HCT116 (cell line): ENCODE measurements at regions not wholly inside any gene's neighbourhood (a gene's known extent, or its start where the extent isn't known, plus 50 kb on each side); places are given as distances from the start of the nearest gene placed in this dataset.

ENCODE experiments used
- ATAC-seq: fragments of 200-7000 bp; cut with Tn5 transposase; 2 replicates; pipeline ENCODE4 v1.9.1; 2020; ENCODE audit warnings: mild to moderate bottlenecking, moderate library complexity
- BruUV-seq: library from RNA; stranded (reverse); fragments of 400-500 nt; replicated peaks from 2 replicates; lab custom pipeline; 2021; lab: Mats Ljungman, UMichigan
- CTCF ChIA-PET: fragments of 300-600 bp; sonication (Branson Sonifier 250); formaldehyde crosslinking; loops from one replicate; lab custom pipeline; 2021; ENCODE audit warnings: antibody characterized with exemption; lab: Charles Lee
- POLR2A ChIA-PET: fragments of 300-600, 350-600 bp; sonication (Branson Sonifier 250); formaldehyde crosslinking; loops from one replicate; lab custom pipeline; 2021; ENCODE audit warnings: antibody characterized with exemption; lab: Charles Lee
- RAD21 ChIA-PET, 2 experiments: fragments of 300-600 bp; sonication (Branson Sonifier 250); formaldehyde crosslinking; loops; one replicate each; lab custom pipeline; 2023; ENCODE audit warnings: low total read pairs in 2 of 2; ENCODE audit not compliant: uncharacterized antibody in 2 of 2, unreplicated experiment in 2 of 2, low non-redundant PET in 1 of 2; lab: Charles Lee
- DNase-seq: peaks from one replicate; pipeline ENCODE4 v3.0.0-alpha.2; 2010; ENCODE audit warnings: low read depth, low spot score
- H2AFZ ChIP-seq: fragments of 200-600 bp; shearing (Covaris generic), sonication (generic); 2 replicates; pipeline ENCODE4 v1.6.1; 2017; ENCODE audit warnings: low read depth, mixed run types, mixed read lengths, antibody characterized with exemption, low read length; ENCODE audit not compliant: poor library complexity, severe bottlenecking
- H3K27ac ChIP-seq: 2 replicates; pipeline ENCODE4 v1.5.1; 2012; ENCODE audit warnings: low read depth, low read length
- H3K27me3 ChIP-seq: fragments of 200-600 bp; sonication (generic); 2 replicates; pipeline ENCODE4 v1.6.1; 2016; ENCODE audit warnings: mixed run types, low read length, mixed read lengths; ENCODE audit not compliant: insufficient read depth
- H3K36me3 ChIP-seq, 2 experiments: fragments of 200-500 bp in 1 of 2; fragments of 200-600 bp in 1 of 2; sonication (Bioruptor generic) in 1 of 2; sonication (generic) in 1 of 2; 2 replicates each; pipeline versions ENCODE4 v1.5.1 to v1.6.1; 2014 to 2016; ENCODE audit warnings: low read length in 2 of 2, inconsistent platforms in 1 of 2, mixed read lengths in 1 of 2, mixed run types in 1 of 2; ENCODE audit not compliant: insufficient read depth in 2 of 2, control insufficient read depth in 1 of 2
- H3K4me1 ChIP-seq, 2 experiments: fragments of 200-600 bp in 1 of 2; sonication (generic) in 1 of 2; 2 replicates each; pipeline versions ENCODE4 v1.5.1 to v1.6.1; 2012 to 2017; ENCODE audit warnings: low read length in 2 of 2, inconsistent platforms in 1 of 2, mild to moderate bottlenecking in 1 of 2, mixed read lengths in 1 of 2, mixed run types in 1 of 2, moderate library complexity in 1 of 2; ENCODE audit not compliant: insufficient read depth in 2 of 2, control insufficient read depth in 1 of 2
- H3K4me2 ChIP-seq: fragments of 200-600 bp; sonication (generic); 2 replicates; pipeline ENCODE4 v1.6.1; 2017; ENCODE audit warnings: mixed run types, low read length, mixed read lengths
- H3K4me3 ChIP-seq, 2 experiments: fragments of 200-600 bp in 1 of 2; sonication (generic) in 1 of 2; replicated peaks in 1 of 2; 2 replicates each; pipeline ENCODE4 v1.5.1; 2011 to 2016; ENCODE audit warnings: low read length in 2 of 2, control low read depth in 1 of 2, low read depth in 1 of 2, mild to moderate bottlenecking in 1 of 2, mixed read lengths in 1 of 2, mixed run types in 1 of 2
- H3K79me2 ChIP-seq: fragments of 200-600 bp; sonication (generic); 2 replicates; pipeline ENCODE4 v1.6.1; 2017; ENCODE audit warnings: mild to moderate bottlenecking, mixed run types, low read length, moderate library complexity, mixed read lengths; ENCODE audit not compliant: insufficient read depth
- H3K9ac ChIP-seq: fragments of 200-600 bp; sonication (generic); 2 replicates; pipeline ENCODE4 v1.6.1; 2016; ENCODE audit warnings: low read length, mixed read lengths
- H3K9me2 ChIP-seq: fragments of 200-600 bp; sonication (generic), shearing (Covaris generic); 2 replicates; pipeline ENCODE4 v1.6.1; 2017; ENCODE audit warnings: mixed run types, mild to moderate bottlenecking, moderate library complexity; ENCODE audit not compliant: insufficient read depth
- H3K9me3 ChIP-seq, 2 experiments: fragments of 200-500 bp in 1 of 2; fragments of 200-600 bp in 1 of 2; sonication (Bioruptor generic) in 1 of 2; sonication (generic) in 1 of 2; 2 replicates each; pipeline ENCODE4 v1.6.1; 2014 to 2017; ENCODE audit warnings: low read length in 2 of 2, mixed read lengths in 2 of 2, inconsistent platforms in 1 of 2, low read depth in 1 of 2, mild to moderate bottlenecking in 1 of 2, mixed run types in 1 of 2, moderate library complexity in 1 of 2; ENCODE audit not compliant: control insufficient read depth in 1 of 2, insufficient read depth in 1 of 2
- H4K20me1 ChIP-seq: fragments of 200-600 bp; sonication (generic), shearing (Covaris generic); 2 replicates; pipeline ENCODE4 v1.6.1; 2017; ENCODE audit warnings: mixed run types, mild to moderate bottlenecking, moderate library complexity; ENCODE audit not compliant: insufficient read depth
- CEBPB ChIP-seq: IDR thresholded peaks from 2 replicates; pipeline ENCODE4 v1.6.1; 2012; ENCODE audit warnings: low read depth
- EGR1 ChIP-seq: IDR thresholded peaks from 2 replicates; pipeline ENCODE4 v1.6.1; 2012; ENCODE audit warnings: low read depth
- EZH2 ChIP-seq: fragments of 200-600 bp; sonication (generic); IDR thresholded peaks from 2 replicates; pipeline ENCODE4 v1.6.1; 2017; ENCODE audit warnings: antibody characterized with exemption, mixed run types
- FOSL1 ChIP-seq: IDR thresholded peaks from 2 replicates; pipeline ENCODE4 v1.6.1; 2012; ENCODE audit warnings: low read depth
- JUND ChIP-seq: IDR thresholded peaks from 2 replicates; pipeline ENCODE4 v1.6.1; 2012
- POLR2A ChIP-seq: IDR thresholded peaks from 2 replicates; pipeline ENCODE4 v1.7.0; 2011; ENCODE audit warnings: borderline replicate concordance; ENCODE audit not compliant: insufficient read depth, insufficient read length; ENCODE audit errors: extremely low read depth
- POLR2AphosphoS5 ChIP-seq: IDR thresholded peaks from 2 replicates; pipeline ENCODE4 v1.6.1; 2011; ENCODE audit warnings: mild to moderate bottlenecking, low read depth, low read length, moderate library complexity
- RAD21 ChIP-seq: IDR thresholded peaks from 2 replicates; pipeline ENCODE4 v1.6.1; 2012; ENCODE audit warnings: low read depth, mild to moderate bottlenecking
- SRF ChIP-seq: IDR thresholded peaks from 2 replicates; pipeline ENCODE4 v1.6.1; 2012; ENCODE audit warnings: low read depth
- TCF7L2 ChIP-seq: IDR thresholded peaks from 2 replicates; pipeline ENCODE4 v1.7.0; 2011; ENCODE audit warnings: borderline replicate concordance, inconsistent platforms; ENCODE audit not compliant: insufficient read depth, insufficient read length; ENCODE audit errors: extremely low read depth
- YY1 ChIP-seq: IDR thresholded peaks from 2 replicates; pipeline ENCODE4 v1.6.1; 2011; ENCODE audit warnings: low read length, low read depth, moderate library complexity, mild to moderate bottlenecking; ENCODE audit not compliant: insufficient replicate concordance; ENCODE audit errors: extremely low read depth
- ZFX ChIP-seq: fragments of 450-650 bp; IDR thresholded peaks from 2 replicates; pipeline ENCODE4 v1.6.1; 2017
- ZNF274 ChIP-seq: fragments of 200-500 bp; sonication (Bioruptor generic); IDR thresholded peaks from 2 replicates; pipeline ENCODE4 v1.6.1; 2014; ENCODE audit warnings: mild to moderate bottlenecking, low read depth, low read length, inconsistent platforms
- intact Hi-C: fragments of 100-400 bp; cut with micrococcal nuclease; formaldehyde crosslinking; loops from 2 replicates; pipeline ENCODE4 v1.10.0; 2022
- TF ChIP-seq, protein P1 (sequence below), 3 experiments: fragments of 200-600 bp in 1 of 3; sonication (generic) in 1 of 3; IDR thresholded peaks in 2 of 3; conservative IDR thresholded peaks in 1 of 3; 2 replicates each; pipeline ENCODE4 v1.5.1; 2012 to 2017; ENCODE audit warnings: low read depth in 2 of 3, low read length in 2 of 3, antibody characterized with exemption in 1 of 3, borderline replicate concordance in 1 of 3, control low read depth in 1 of 3, mild to moderate bottlenecking in 1 of 3, mixed read lengths in 1 of 3, mixed run types in 1 of 3, moderate library complexity in 1 of 3; ENCODE audit not compliant: insufficient read depth in 1 of 3
- TF ChIP-seq, protein P2 (sequence below): IDR thresholded peaks from 2 replicates; pipeline ENCODE4 v1.6.1; 2011; ENCODE audit warnings: mild to moderate bottlenecking, low read length, moderate library complexity; ENCODE audit not compliant: insufficient replicate concordance; ENCODE audit errors: extremely low read depth
- TF ChIP-seq, protein P3 (sequence below): IDR thresholded peaks from 2 replicates; pipeline ENCODE4 v1.6.1; 2012; ENCODE audit warnings: low read depth
- TF ChIP-seq, protein P4 (sequence below): IDR thresholded peaks from 2 replicates; pipeline ENCODE4 v1.6.1; 2012

DNA sequence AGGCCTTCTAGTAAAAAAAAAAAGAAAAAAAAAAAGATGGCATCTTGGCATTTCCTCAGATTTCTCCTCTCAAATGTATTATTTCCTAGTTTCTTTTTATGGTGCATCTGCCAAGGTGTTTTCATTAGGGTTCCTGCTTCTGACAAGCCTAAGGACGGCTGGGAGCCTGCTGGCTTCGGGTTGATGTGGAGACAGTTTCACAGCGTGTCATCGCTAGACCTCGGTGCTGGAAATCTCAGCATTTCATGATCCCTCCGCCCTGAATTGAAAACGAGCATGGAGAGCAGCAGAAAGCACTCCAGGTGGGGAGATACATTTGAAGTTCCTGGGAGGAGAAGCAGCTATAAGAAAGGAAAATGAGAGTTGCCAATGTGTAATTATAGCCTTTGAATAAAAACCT is 283.9 kb upstream of the CNTN5 start:
- CTCF ChIA-PET = no interaction called here
- BruUV-seq = no TSS peak

More for the DNA sequence above, 283.9 kb upstream of the CNTN5 start:
- POLR2A ChIA-PET = no interaction called here
- Histone ChIP-seq H3K4me1 (no peaks in the 10 kb centered on the region), H3K4me2 (no peak overlapping the region), H3K27me3 (no peaks in the 10 kb centered on the region)
- intact Hi-C loops = no loop called here
- DNase-seq = no peak
- ATAC-seq = no peak
- TF ChIP-seq CEBPB (no peak), YY1 (no peak), POLR2A (no peak), ZFX (no peak), FOSL1 (no peak), EGR1 (no peak), ZNF274 (no peak), EZH2 (no peak), POLR2AphosphoS5 (no peak), RAD21 (no peak), SRF (no peak), JUND (no peak), TCF7L2 (no peak)
- TF ChIP-seq, protein P1, sequence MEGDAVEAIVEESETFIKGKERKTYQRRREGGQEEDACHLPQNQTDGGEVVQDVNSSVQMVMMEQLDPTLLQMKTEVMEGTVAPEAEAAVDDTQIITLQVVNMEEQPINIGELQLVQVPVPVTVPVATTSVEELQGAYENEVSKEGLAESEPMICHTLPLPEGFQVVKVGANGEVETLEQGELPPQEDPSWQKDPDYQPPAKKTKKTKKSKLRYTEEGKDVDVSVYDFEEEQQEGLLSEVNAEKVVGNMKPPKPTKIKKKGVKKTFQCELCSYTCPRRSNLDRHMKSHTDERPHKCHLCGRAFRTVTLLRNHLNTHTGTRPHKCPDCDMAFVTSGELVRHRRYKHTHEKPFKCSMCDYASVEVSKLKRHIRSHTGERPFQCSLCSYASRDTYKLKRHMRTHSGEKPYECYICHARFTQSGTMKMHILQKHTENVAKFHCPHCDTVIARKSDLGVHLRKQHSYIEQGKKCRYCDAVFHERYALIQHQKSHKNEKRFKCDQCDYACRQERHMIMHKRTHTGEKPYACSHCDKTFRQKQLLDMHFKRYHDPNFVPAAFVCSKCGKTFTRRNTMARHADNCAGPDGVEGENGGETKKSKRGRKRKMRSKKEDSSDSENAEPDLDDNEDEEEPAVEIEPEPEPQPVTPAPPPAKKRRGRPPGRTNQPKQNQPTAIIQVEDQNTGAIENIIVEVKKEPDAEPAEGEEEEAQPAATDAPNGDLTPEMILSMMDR (IDR thresholded peaks at IDR 0.05 in 2 of 3, conservative IDR thresholded peaks at IDR 0.05 in 1 of 3; ENCODE audit: borderline replicate concordance in 1 of 3, insufficient read depth in 1 of 3, low read depth in 2 of 3, low read length in 2 of 3) = no peak
- TF ChIP-seq, protein P2, sequence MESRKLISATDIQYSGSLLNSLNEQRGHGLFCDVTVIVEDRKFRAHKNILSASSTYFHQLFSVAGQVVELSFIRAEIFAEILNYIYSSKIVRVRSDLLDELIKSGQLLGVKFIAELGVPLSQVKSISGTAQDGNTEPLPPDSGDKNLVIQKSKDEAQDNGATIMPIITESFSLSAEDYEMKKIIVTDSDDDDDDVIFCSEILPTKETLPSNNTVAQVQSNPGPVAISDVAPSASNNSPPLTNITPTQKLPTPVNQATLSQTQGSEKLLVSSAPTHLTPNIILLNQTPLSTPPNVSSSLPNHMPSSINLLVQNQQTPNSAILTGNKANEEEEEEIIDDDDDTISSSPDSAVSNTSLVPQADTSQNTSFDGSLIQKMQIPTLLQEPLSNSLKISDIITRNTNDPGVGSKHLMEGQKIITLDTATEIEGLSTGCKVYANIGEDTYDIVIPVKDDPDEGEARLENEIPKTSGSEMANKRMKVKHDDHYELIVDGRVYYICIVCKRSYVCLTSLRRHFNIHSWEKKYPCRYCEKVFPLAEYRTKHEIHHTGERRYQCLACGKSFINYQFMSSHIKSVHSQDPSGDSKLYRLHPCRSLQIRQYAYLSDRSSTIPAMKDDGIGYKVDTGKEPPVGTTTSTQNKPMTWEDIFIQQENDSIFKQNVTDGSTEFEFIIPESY = no peak
- TF ChIP-seq, protein P3, sequence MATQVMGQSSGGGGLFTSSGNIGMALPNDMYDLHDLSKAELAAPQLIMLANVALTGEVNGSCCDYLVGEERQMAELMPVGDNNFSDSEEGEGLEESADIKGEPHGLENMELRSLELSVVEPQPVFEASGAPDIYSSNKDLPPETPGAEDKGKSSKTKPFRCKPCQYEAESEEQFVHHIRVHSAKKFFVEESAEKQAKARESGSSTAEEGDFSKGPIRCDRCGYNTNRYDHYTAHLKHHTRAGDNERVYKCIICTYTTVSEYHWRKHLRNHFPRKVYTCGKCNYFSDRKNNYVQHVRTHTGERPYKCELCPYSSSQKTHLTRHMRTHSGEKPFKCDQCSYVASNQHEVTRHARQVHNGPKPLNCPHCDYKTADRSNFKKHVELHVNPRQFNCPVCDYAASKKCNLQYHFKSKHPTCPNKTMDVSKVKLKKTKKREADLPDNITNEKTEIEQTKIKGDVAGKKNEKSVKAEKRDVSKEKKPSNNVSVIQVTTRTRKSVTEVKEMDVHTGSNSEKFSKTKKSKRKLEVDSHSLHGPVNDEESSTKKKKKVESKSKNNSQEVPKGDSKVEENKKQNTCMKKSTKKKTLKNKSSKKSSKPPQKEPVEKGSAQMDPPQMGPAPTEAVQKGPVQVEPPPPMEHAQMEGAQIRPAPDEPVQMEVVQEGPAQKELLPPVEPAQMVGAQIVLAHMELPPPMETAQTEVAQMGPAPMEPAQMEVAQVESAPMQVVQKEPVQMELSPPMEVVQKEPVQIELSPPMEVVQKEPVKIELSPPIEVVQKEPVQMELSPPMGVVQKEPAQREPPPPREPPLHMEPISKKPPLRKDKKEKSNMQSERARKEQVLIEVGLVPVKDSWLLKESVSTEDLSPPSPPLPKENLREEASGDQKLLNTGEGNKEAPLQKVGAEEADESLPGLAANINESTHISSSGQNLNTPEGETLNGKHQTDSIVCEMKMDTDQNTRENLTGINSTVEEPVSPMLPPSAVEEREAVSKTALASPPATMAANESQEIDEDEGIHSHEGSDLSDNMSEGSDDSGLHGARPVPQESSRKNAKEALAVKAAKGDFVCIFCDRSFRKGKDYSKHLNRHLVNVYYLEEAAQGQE = no peak
- TF ChIP-seq, protein P4, sequence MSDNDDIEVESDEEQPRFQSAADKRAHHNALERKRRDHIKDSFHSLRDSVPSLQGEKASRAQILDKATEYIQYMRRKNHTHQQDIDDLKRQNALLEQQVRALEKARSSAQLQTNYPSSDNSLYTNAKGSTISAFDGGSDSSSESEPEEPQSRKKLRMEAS = no peak
- TF ChIP-seq, all 23 proteins: peak for 0
- Histone ChIP-seq H3K9me3 (peaks cover 0 to 10% of the 10 kb centered on the region in 2 experiments; a peak in 2 of 4 replicates), H4K20me1 (no peaks in the 10 kb centered on the region), H3K4me3 (no peak overlapping the region), H3K9me2 (no peaks in the 10 kb centered on the region), H3K36me3 (no peaks in the 10 kb centered on the region), H3K27ac (no peak overlapping the region), H2AFZ (no peak overlapping the region), H3K9ac (no peak overlapping the region), H3K79me2 (no peaks in the 10 kb centered on the region)
- RAD21 ChIA-PET = no interaction called here
